ENCODE measurements at regions not wholly inside any gene's neighbourhood (a gene's known extent, or its start where the extent isn't known, plus 50 kb on each side); places are given as distances from the start of the nearest gene placed in this dataset.

GRCh38 chr4:181157647-181158046 is 1085.6 kb upstream of the TENM3 start:
- DNase-seq (ENCODE audit: low read depth, low spot score), result no peak

- no peak for DNase-seq (ENCODE audit: low read depth, low spot score)
Observed at GRCh38 chr4:181158971-181159370, 1084.2 kb upstream of the TENM3 start.

- no peak for DNase-seq (ENCODE audit: low read depth, low spot score)
Observed at GRCh38 chr4:181161669-181162068, 1081.5 kb upstream of the TENM3 start.

- no peak for DNase-seq (ENCODE audit: low read depth, low spot score)
Observed at GRCh38 chr4:181162266-181162665, 1080.9 kb upstream of the TENM3 start.

GRCh38 chr4:181162676-181163075 is 1080.5 kb upstream of the TENM3 start:
- no peak for DNase-seq (ENCODE audit: low read depth, low spot score)

- DNase-seq (ENCODE audit: low read depth, low spot score), result no peak
Observed at GRCh38 chr4:181166742-181167399, 1076.3 kb upstream of the TENM3 start.

- no peak for DNase-seq (ENCODE audit: low read depth, low spot score)
Observed at GRCh38 chr4:181168011-181168805, 1075.0 kb upstream of the TENM3 start.

- DNase-seq (ENCODE audit: low read depth, low spot score), result no peak
Observed at GRCh38 chr4:181173046-181173445, 1070.2 kb upstream of the TENM3 start.

- DNase-seq (ENCODE audit: low read depth, low spot score), result no peak
Observed at GRCh38 chr4:181176306-181176705, 1066.9 kb upstream of the TENM3 start.

- no peak for DNase-seq (ENCODE audit: low read depth, low spot score)
Observed at GRCh38 chr4:181181331-181181730, 1061.9 kb upstream of the TENM3 start.

GRCh38 chr4:181189751-181190150 is 1053.5 kb upstream of the TENM3 start:
- DNase-seq (ENCODE audit: low read depth, low spot score), result no peak

- no peak for DNase-seq (ENCODE audit: low read depth, low spot score)
Observed at GRCh38 chr4:181193131-181193930, 1049.9 kb upstream of the TENM3 start.

- no peak for DNase-seq (ENCODE audit: low read depth, low spot score)
Observed at GRCh38 chr4:181194096-181194495, 1049.1 kb upstream of the TENM3 start.

GRCh38 chr4:181200076-181200475 is 1043.1 kb upstream of the TENM3 start:
- DNase-seq (ENCODE audit: low read depth, low spot score), result no peak

GRCh38 chr4:181202240-181202639 is 1041.0 kb upstream of the TENM3 start:
- DNase-seq (ENCODE audit: low read depth, low spot score), result no peak

- DNase-seq (ENCODE audit: low read depth, low spot score), result no peak
Observed at GRCh38 chr4:181204109-181204508, 1039.1 kb upstream of the TENM3 start.

GRCh38 chr4:181213551-181213950 is 1029.7 kb upstream of the TENM3 start:
- no peak for DNase-seq (ENCODE audit: low read depth, low spot score)

- DNase-seq (ENCODE audit: low read depth, low spot score), result no peak
Observed at GRCh38 chr4:181216501-181216900, 1026.7 kb upstream of the TENM3 start.

- DNase-seq (ENCODE audit: low read depth, low spot score), result no peak
Observed at GRCh38 chr4:181219783-181220416, 1023.3 kb upstream of the TENM3 start.

- no peak for DNase-seq (ENCODE audit: low read depth, low spot score)
Observed at GRCh38 chr4:181224852-181225251, 1018.4 kb upstream of the TENM3 start.

- DNase-seq (ENCODE audit: low read depth, low spot score), result no peak
Observed at GRCh38 chr4:181225616-181226261, 1017.5 kb upstream of the TENM3 start.
